GM12878 (cell line): ENCODE measurements at regions not wholly inside any gene's neighbourhood (a gene's known extent, or its start where the extent isn't known, plus 50 kb on each side); places are given as distances from the start of the nearest gene placed in this dataset.

Experiments used
- CREB1 ChIP-seq: IDR thresholded peaks from 2 replicates; pipeline ENCODE4 v1.6.1; 2012; ENCODE audit warnings: low read depth, mild to moderate bottlenecking, inconsistent platforms
- CTCF ChIP-seq, 3 experiments: IDR thresholded peaks in 2 of 3; conservative IDR thresholded peaks in 1 of 3; 2 replicates each; pipeline ENCODE4 v1.5.1; 2011; ENCODE audit warnings: low read depth in 3 of 3, low read length in 3 of 3, mild to moderate bottlenecking in 3 of 3, control low read depth in 2 of 3, moderate library complexity in 2 of 3, inconsistent platforms in 1 of 3, mixed read lengths in 1 of 3; ENCODE audit not compliant: control insufficient read depth in 2 of 3, insufficient read depth in 1 of 3; ENCODE audit errors: extremely low read depth in 1 of 3
- JUND ChIP-seq: IDR thresholded peaks from 2 replicates; pipeline ENCODE4 v1.6.1; 2012; ENCODE audit warnings: low read depth, mild to moderate bottlenecking, low read length, improper control_type of control experiment, moderate library complexity
- MYC ChIP-seq: IDR thresholded peaks from 2 replicates; pipeline ENCODE4 v1.6.1; 2011; ENCODE audit warnings: mild to moderate bottlenecking, low read length, moderate library complexity, inconsistent platforms; ENCODE audit not compliant: insufficient read depth, insufficient replicate concordance, insufficient read length, severe bottlenecking
- ZNF384 ChIP-seq: IDR thresholded peaks from 2 replicates; pipeline ENCODE4 v1.6.1; 2012; ENCODE audit warnings: low read depth, mild to moderate bottlenecking, low read length, improper control_type of control experiment, borderline replicate concordance

DNA sequence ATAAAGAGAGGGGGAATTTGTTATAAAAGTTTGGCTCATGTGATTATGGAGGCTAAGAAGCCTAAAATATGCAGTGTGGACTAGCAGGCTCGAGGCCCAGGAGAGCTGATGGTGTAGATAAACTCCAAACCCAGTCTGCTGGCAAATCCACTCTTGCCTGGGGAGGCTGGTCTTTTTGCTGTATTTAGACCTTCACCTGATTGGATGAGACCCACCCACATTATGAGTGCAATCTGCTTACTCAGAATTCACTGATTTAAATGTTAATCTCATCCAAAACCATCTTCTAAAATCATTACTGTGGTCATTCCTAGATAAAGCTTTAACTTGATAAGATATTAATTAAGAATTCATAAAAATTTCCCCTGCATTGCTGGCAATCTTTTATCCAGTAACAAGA, 473.2 kb downstream of the TMA16 start:
- TF ChIP-seq MYC (no peak), JUND (no peak), CTCF (IDR thresholded peaks at IDR 0.05 in 2 of 3, conservative IDR thresholded peaks at IDR 0.05 in 1 of 3; ENCODE audit: control insufficient read depth in 2 of 3, extremely low read depth in 1 of 3, insufficient read depth in 1 of 3, low read depth in 3 of 3, low read length in 3 of 3) (no peak), ZNF384 (no peak), CREB1 (no peak)
